HepG2 (cell line): ENCODE measurements at regions not wholly inside any gene's neighbourhood (a gene's known extent, or its start where the extent isn't known, plus 50 kb on each side); places are given as distances from the start of the nearest gene placed in this dataset.
"Not testable (repeated sequence)": the region's sequence is repeated elsewhere in the genome, so short reads cannot be mapped to it uniquely, and the experiment has no call there.

ENCODE experiments used
- ATAC-seq: fragments of 200-7000 bp; cut with Tn5 transposase; 3 replicates; pipeline ENCODE4 v1.9.1; 2020; ENCODE audit warnings: mild to moderate bottlenecking, moderate library complexity
- BruUV-seq: library from RNA; stranded (reverse); fragments of 400-500 nt; replicated peaks from 2 replicates; lab custom pipeline; 2021; lab: Mats Ljungman, UMichigan
- CTCF ChIA-PET: fragments of 300-600 bp; formaldehyde crosslinking; extraction: SDS; loops from one replicate; lab custom pipeline; 2021; ENCODE audit warnings: low total read pairs, inconsistent platforms, low intra/inter-chr PET ratio; lab: Yijun Ruan, JAX
- POLR2A ChIA-PET: fragments of 350-600 bp; sonication (Branson Sonifier 250); formaldehyde crosslinking; loops from one replicate; lab custom pipeline; 2020; ENCODE audit warnings: antibody characterized with exemption, inconsistent platforms; lab: Yijun Ruan, JAX
- DNase-seq: peaks from one replicate; pipeline ENCODE4 v3.0.0-alpha.2; 2015; ENCODE audit warnings: low spot score
- FAIRE-seq: peaks from 3 replicates; lab custom pipeline; 2011; peaks lifted over from hg19 to GRCh38; lab: Jason Lieb, UNC
- H2AFZ ChIP-seq: one replicate; pipeline ENCODE4 v1.6.1; 2011; ENCODE audit warnings: low read length, inconsistent platforms
- H3K27ac ChIP-seq: fragments of 300-600 bp; 3 replicates; pipeline ENCODE4 v1.8.0; 2011; ENCODE audit warnings: mixed run types, mild to moderate bottlenecking, mixed read lengths, low read length, inconsistent platforms; ENCODE audit not compliant: insufficient read depth; ENCODE audit errors: extremely low read length
- H3K27me3 ChIP-seq, 2 experiments: fragments of 200-600 bp in 1 of 2; 2 replicates in 1 of 2; 3 replicates in 1 of 2; pipeline versions ENCODE4 v1.6.0 to v1.8.0; 2011; ENCODE audit warnings: low read length in 2 of 2, mild to moderate bottlenecking in 2 of 2, moderate library complexity in 2 of 2, inconsistent platforms in 1 of 2; ENCODE audit not compliant: insufficient read depth in 2 of 2, control insufficient read depth in 1 of 2
- H3K36me3 ChIP-seq, 2 experiments: fragments of 200-600 bp in 1 of 2; replicated peaks in 1 of 2; 2 replicates in 1 of 2; 3 replicates in 1 of 2; pipeline versions ENCODE4 v1.5.1 to v1.8.0; 2011; ENCODE audit warnings: low read length in 2 of 2, inconsistent platforms in 1 of 2; ENCODE audit not compliant: insufficient read depth in 2 of 2, control insufficient read depth in 1 of 2
- H3K4me1 ChIP-seq: 2 replicates; pipeline ENCODE4 v1.5.1; 2012; ENCODE audit warnings: low read length, inconsistent platforms; ENCODE audit not compliant: insufficient read depth
- H3K4me2 ChIP-seq: 2 replicates; pipeline ENCODE4 v1.6.0; 2011; ENCODE audit warnings: low read depth, low read length, inconsistent platforms
- H3K4me3 ChIP-seq, 3 experiments: fragments of 200-600 bp in 1 of 3; sonication (generic), shearing (Covaris generic) in 1 of 3; replicated peaks in 1 of 3; 2 replicates each; pipeline ENCODE4 v1.5.1; 2011 to 2016; ENCODE audit warnings: low read length in 3 of 3, inconsistent platforms in 2 of 3, low read depth in 2 of 3, mild to moderate bottlenecking in 2 of 3, control low read depth in 1 of 3, mixed read lengths in 1 of 3; ENCODE audit not compliant: insufficient read depth in 1 of 3
- H3K79me2 ChIP-seq: one replicate; pipeline ENCODE4 v1.6.1; 2011; ENCODE audit warnings: low read length, inconsistent platforms; ENCODE audit not compliant: insufficient read depth
- H3K9ac ChIP-seq: 2 replicates; pipeline ENCODE4 v1.6.0; 2011; ENCODE audit warnings: mild to moderate bottlenecking, low read depth, low read length, inconsistent platforms; ENCODE audit not compliant: insufficient read depth
- H3K9me3 ChIP-seq: 2 replicates; pipeline ENCODE4 v1.5.1; 2012; ENCODE audit warnings: mild to moderate bottlenecking, low read length
- H4K20me1 ChIP-seq: 2 replicates; pipeline ENCODE4 v1.6.0; 2011; ENCODE audit warnings: inconsistent platforms, mild to moderate bottlenecking, low read length, moderate library complexity; ENCODE audit not compliant: insufficient read depth
- FOXO1 ChIP-seq: sonication (generic); formaldehyde crosslinking; IDR thresholded peaks from 2 replicates; pipeline ENCODE4 v1.4.0; 2020; ENCODE audit warnings: missing genetic modification reagents
- HCFC1 ChIP-seq: fragments of 150-350 bp; IDR thresholded peaks from 2 replicates; pipeline ENCODE4 v1.6.1; 2014; ENCODE audit warnings: low read depth, low read length
- MAFF ChIP-seq: IDR thresholded peaks from 2 replicates; pipeline ENCODE4 v1.6.1; 2011; ENCODE audit warnings: low read depth, low read length, improper control_type of control experiment
- MAFK ChIP-seq, 2 experiments: IDR thresholded peaks in 1 of 2; conservative IDR thresholded peaks in 1 of 2; 2 replicates each; pipeline ENCODE4 v1.6.1; 2011; ENCODE audit warnings: improper control_type of control experiment in 2 of 2, low read length in 2 of 2
- SAP130 ChIP-seq: IDR thresholded peaks from 2 replicates; pipeline ENCODE4 v1.6.1; 2016; ENCODE audit warnings: low read depth
- SATB2 ChIP-seq: sonication (generic); formaldehyde crosslinking; IDR thresholded peaks from 2 replicates; pipeline ENCODE4 v1.5.0; 2020; ENCODE audit warnings: missing genetic modification reagents
- ZSCAN31 ChIP-seq: sonication (generic); formaldehyde crosslinking; IDR thresholded peaks from 2 replicates; pipeline ENCODE4 v1.5.0; 2020; ENCODE audit warnings: low read depth, mild to moderate bottlenecking, missing genetic modification reagents
- WGBS: methylation state at CpG from one replicate; pipeline ENCODE4 v1.1.6; 2017; ENCODE audit warnings: low lambda C conversion rate; 5-methylcytosine and 5-hydroxymethylcytosine counted together
- in situ Hi-C: cut with HindIII; loops from 2 replicates; pipeline ENCODE4 v1.10.0; 2017; ENCODE audit warnings: low pct_unique_long_range_greater_than_20kb; ENCODE audit not compliant: extremely low pct_ligation_motif_present
- intact Hi-C: fragments of 100-400 bp; cut with micrococcal nuclease; formaldehyde crosslinking; loops from one replicate; pipeline ENCODE4 v1.10.0; 2022; ENCODE audit not compliant: unreplicated experiment

- FAIRE-seq (no peak), ATAC-seq (no peak), DNase-seq (no peak)
- TF ChIP-seq HCFC1 (no peak), MAFK (conservative IDR thresholded peaks at IDR 0.05 in 1 of 2, IDR thresholded peaks at IDR 0.05 in 1 of 2; ENCODE audit: low read length in 2 of 2) (peak; percentile 72 to 86), SATB2 (CRISPR knock-in tag) (no peak), ZSCAN31 (CRISPR knock-in tag) (no peak), SAP130 (CRISPR knock-in tag) (no peak), MAFF (peak; percentile 81), FOXO1 (CRISPR knock-in tag) (no peak)
- Histone ChIP-seq H3K79me2 (no peaks in the 10 kb centered on the region), H3K9ac (no peak overlapping the region), H3K27ac (no peak overlapping the region), H3K4me1 (no peaks in the 10 kb centered on the region), H3K4me2 (no peak overlapping the region), H3K9me3 (no peaks in the 10 kb centered on the region), H3K27me3 (no peaks in the 10 kb centered on the region), H3K4me3 (no peak overlapping the region), H3K36me3 (no peaks in the 10 kb centered on the region), H2AFZ (no peak overlapping the region), H4K20me1 (no peaks in the 10 kb centered on the region)
- POLR2A ChIA-PET, result no interaction called here
- intact Hi-C loops, result no loop called here
- CTCF ChIA-PET, result no interaction called here
- no TSS peak for BruUV-seq
- 21% methylated on average over 4 of the region's 4 CpGs for WGBS
- in situ Hi-C loops, result no loop called here
These were observed 178.3 kb upstream of the LAMA2 start for GRCh38 chr6:128704601-128705000.

- H4K20me1 ChIP-seq, H3K79me2 ChIP-seq, CTCF ChIA-PET, H3K4me1 ChIP-seq, H3K9me3 ChIP-seq, H3K4me2 ChIP-seq, H3K27me3 ChIP-seq, ATAC-seq, H3K4me3 ChIP-seq, FAIRE-seq, BruUV-seq, POLR2A ChIA-PET, H2AFZ ChIP-seq, intact Hi-C loops, in situ Hi-C loops, H3K9ac ChIP-seq, H3K27ac ChIP-seq, DNase-seq, H3K36me3 ChIP-seq: not testable (repeated sequence)
- 38% methylated on average over 3 of the region's 3 CpGs for WGBS
These were observed 179.1 kb upstream of the LAMA2 start for GRCh38 chr6:128703794-128704193.
